ENCODE measurements at regions not wholly inside any gene's neighbourhood (a gene's known extent, or its start where the extent isn't known, plus 50 kb on each side); places are given as distances from the start of the nearest gene placed in this dataset.
"Not testable (repeated sequence)": the region's sequence is repeated elsewhere in the genome, so short reads cannot be mapped to it uniquely, and the experiment has no call there.

GRCh38 chr6:152811785-152812184, 61.2 kb downstream of the VIP start:
- DNase-seq (ENCODE audit: low read depth): no peak

- DNase-seq (ENCODE audit: low read depth): no peak
Observed at GRCh38 chr6:152815230-152815872, 64.8 kb downstream of the VIP start.

- no peak for DNase-seq (ENCODE audit: low read depth)
Observed at GRCh38 chr6:152816055-152816454, 65.5 kb downstream of the VIP start.

- DNase-seq (ENCODE audit: low read depth): no peak
Observed at GRCh38 chr6:152821525-152821924, 70.9 kb downstream of the VIP start.

- no peak for DNase-seq (ENCODE audit: low read depth)
Observed at GRCh38 chr6:152824666-152825065, 74.1 kb downstream of the VIP start.

- no peak for DNase-seq (ENCODE audit: low read depth)
Observed at GRCh38 chr6:152828431-152828830, 77.8 kb downstream of the VIP start.

- not testable (repeated sequence) for DNase-seq (ENCODE audit: low read depth)
Observed at GRCh38 chr6:152834366-152834765, 83.8 kb downstream of the VIP start.

GRCh38 chr6:152836523-152836922, 85.9 kb downstream of the VIP start:
- no peak for DNase-seq (ENCODE audit: low read depth)

GRCh38 chr6:152845421-152845820, 94.8 kb downstream of the VIP start:
- DNase-seq (ENCODE audit: low read depth): no peak

- no peak for DNase-seq (ENCODE audit: low read depth)
Observed at GRCh38 chr6:152846825-152847224, 96.2 kb downstream of the VIP start.

- DNase-seq (ENCODE audit: low read depth): no peak
Observed at GRCh38 chr6:152848919-152849318, 98.3 kb downstream of the VIP start.

GRCh38 chr6:152854086-152854795, 103.6 kb downstream of the VIP start:
- no peak for DNase-seq (ENCODE audit: low read depth)

- DNase-seq (ENCODE audit: low read depth): no peak
Observed at GRCh38 chr6:152858141-152858540, 107.5 kb downstream of the VIP start.

- DNase-seq (ENCODE audit: low read depth): no peak
Observed at GRCh38 chr6:152859225-152859624, 108.6 kb downstream of the VIP start.

- DNase-seq (ENCODE audit: low read depth): peak; percentile 65
Observed at GRCh38 chr6:152863618-152864326, 113.2 kb downstream of the VIP start.

- DNase-seq (ENCODE audit: low read depth): no peak
Observed at GRCh38 chr6:152874267-152874666, 108.6 kb downstream of the FBXO5 start.

GRCh38 chr6:152874846-152875568, 107.8 kb downstream of the FBXO5 start:
- DNase-seq (ENCODE audit: low read depth): no peak

- no peak for DNase-seq (ENCODE audit: low read depth)
Observed at GRCh38 chr6:152879681-152880080, 103.2 kb downstream of the FBXO5 start.

- DNase-seq (ENCODE audit: low read depth): no peak
Observed at GRCh38 chr6:152893187-152893586, 89.7 kb downstream of the FBXO5 start.

GRCh38 chr6:152896923-152897322, 85.9 kb downstream of the FBXO5 start:
- DNase-seq (ENCODE audit: low read depth): no peak

GRCh38 chr6:152897807-152898399, 84.9 kb downstream of the FBXO5 start:
- DNase-seq (ENCODE audit: low read depth): peak; percentile 16

GRCh38 chr6:152904678-152905077, 78.2 kb downstream of the FBXO5 start:
- no peak for DNase-seq (ENCODE audit: low read depth)
